Ascending aorta (tissue), 2 donors: ENCODE measurements at regions not wholly inside any gene's neighbourhood (a gene's known extent, or its start where the extent isn't known, plus 50 kb on each side); places are given as distances from the start of the nearest gene placed in this dataset.

Experiments used
- DNase-seq, 2 donors: peaks; one replicate each; pipeline ENCODE4 v3.0.0-alpha.2; 2019; ENCODE audit warnings: low spot score in 2 of 2
- H3K27ac ChIP-seq, 2 donors: fragments of 200-600 bp; sonication (generic); one replicate each; pipeline ENCODE4 v1.5.1; 2016 to 2017; ENCODE audit warnings: mild to moderate bottlenecking in 1 of 2
- H3K27me3 ChIP-seq: fragments of 200-600 bp; sonication (generic); one replicate; pipeline ENCODE4 v1.5.1; 2017
- H3K36me3 ChIP-seq, 2 donors: fragments of 200-600 bp; sonication (generic); one replicate each; pipeline ENCODE4 v1.5.1; 2016
- H3K4me1 ChIP-seq, 2 donors: fragments of 200-600 bp; sonication (generic); one replicate each; pipeline ENCODE4 v1.5.1; 2016 to 2017; ENCODE audit warnings: mild to moderate bottlenecking in 1 of 2
- H3K4me3 ChIP-seq, 2 donors: fragments of 200-600 bp; sonication (generic); one replicate each; pipeline ENCODE4 v1.5.1; 2016 to 2017; ENCODE audit warnings: mild to moderate bottlenecking in 1 of 2
- H3K9me3 ChIP-seq, 2 donors: fragments of 200-600 bp; sonication (generic); one replicate each; pipeline ENCODE4 v1.5.1; 2016
- CTCF ChIP-seq, 3 experiments: fragments of 200-600 bp in 2 of 3; fragments of 450-650 bp in 1 of 3; sonication (generic) in 2 of 3; IDR thresholded peaks; one replicate each; pipeline ENCODE4 v1.5.1; 2016 to 2019; ENCODE audit warnings: antibody characterized with exemption in 3 of 3, mild to moderate bottlenecking in 1 of 3, moderate library complexity in 1 of 3
- intact Hi-C: fragments of 100-400 bp; cut with DNase I; formaldehyde crosslinking; loops from one replicate; pipeline ENCODE4 v1.15.1; 2023

DNA sequence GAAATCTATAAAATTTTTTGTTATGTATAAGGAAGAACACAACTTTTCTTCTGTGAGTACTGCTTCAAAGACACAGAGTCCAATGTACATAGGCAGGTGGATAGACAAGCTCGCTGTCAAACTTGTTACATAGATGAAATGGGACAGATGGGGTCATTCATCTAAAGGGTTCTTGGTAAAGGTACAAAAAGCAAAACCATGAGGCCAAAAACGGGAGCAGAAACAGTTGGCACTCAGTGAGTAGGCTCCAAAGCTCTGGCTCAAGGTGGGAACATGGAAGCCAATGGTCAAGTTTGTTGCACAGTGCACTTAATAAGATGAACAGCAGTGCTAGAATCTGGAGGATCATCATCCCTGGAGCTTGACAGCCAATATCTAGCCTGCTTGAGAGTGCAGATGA, 979.0 kb upstream of the EEF2KMT start:
- Histone ChIP-seq H3K27ac (no peak overlapping the region), H3K4me1 (no peaks in the 10 kb centered on the region), H3K36me3 (no peaks in the 10 kb centered on the region), H3K9me3 (no peaks in the 10 kb centered on the region), H3K4me3 (no peak overlapping the region), H3K27me3 (no peaks in the 10 kb centered on the region)
- TF ChIP-seq CTCF (IDR thresholded peaks at IDR 0.05): no peak
- DNase-seq: no peak
- intact Hi-C loops: no loop called here

DNA sequence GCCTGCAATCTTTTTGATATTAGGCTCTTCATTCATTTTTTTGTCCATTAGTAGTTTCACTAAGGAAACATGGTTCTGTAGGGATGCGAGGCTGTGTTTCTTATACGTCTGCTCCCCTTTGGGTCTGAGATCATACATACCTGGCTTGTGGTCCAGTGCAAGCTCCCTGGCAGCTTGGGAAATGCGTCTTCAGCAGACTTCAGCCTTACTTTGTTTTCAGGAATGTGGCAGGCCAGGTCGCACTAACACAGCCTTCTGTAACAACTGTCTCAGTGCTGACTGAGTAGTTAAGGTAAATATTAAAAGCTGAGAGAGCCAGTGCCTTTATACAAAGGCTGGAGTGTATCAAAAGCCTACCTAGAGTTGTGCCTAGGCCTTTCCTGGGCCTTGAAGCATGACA, 970.5 kb upstream of the EEF2KMT start:
- DNase-seq: no peak
- H3K4me3 ChIP-seq: no peak overlapping the region
- no peaks in the 10 kb centered on the region for H3K4me1 ChIP-seq
- intact Hi-C loops: no loop called here
- no peaks in the 10 kb centered on the region for H3K36me3 ChIP-seq
- no peaks in the 10 kb centered on the region for H3K9me3 ChIP-seq
- no peak for TF ChIP-seq CTCF (IDR thresholded peaks at IDR 0.05)
- no peak overlapping the region for H3K27ac ChIP-seq
- H3K27me3 ChIP-seq: no peaks in the 10 kb centered on the region

- Histone ChIP-seq H3K36me3 (no peaks in the 10 kb centered on the region), H3K9me3 (no peaks in the 10 kb centered on the region), H3K4me3 (no peak overlapping the region), H3K27me3 (no peaks in the 10 kb centered on the region), H3K4me1 (no peaks in the 10 kb centered on the region), H3K27ac (no peak overlapping the region)
- intact Hi-C loops: no loop called here
- no peak for DNase-seq
- no peak for TF ChIP-seq CTCF (IDR thresholded peaks at IDR 0.05)
Observed at GRCh38 chr16:6066652-6067051, 969.1 kb upstream of the EEF2KMT start.

- no peak overlapping the region for H3K4me3 ChIP-seq
Observed at GRCh38 chr16:6063526-6063925, 965.9 kb upstream of the EEF2KMT start.

DNA sequence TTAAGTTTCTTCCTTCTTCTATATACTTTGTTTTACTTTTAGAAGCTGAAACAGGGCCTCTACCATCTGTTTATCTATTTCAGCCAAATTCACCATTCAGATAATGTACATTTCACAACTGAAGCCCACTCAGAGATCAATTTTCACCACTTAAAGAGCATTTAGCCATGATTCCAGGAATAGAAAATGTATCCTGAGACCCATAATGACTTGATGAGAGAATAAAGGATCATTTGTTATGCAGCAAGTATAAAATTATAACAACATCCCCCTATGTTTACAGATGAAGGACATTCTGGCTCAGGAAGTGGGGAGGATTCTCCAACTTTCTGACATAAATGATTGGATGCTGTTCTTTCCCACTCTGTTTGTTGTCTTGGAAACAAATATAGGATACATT, 962.1 kb upstream of the EEF2KMT start:
- no peak for TF ChIP-seq CTCF (IDR thresholded peaks at IDR 0.05)
- intact Hi-C loops: no loop called here
- Histone ChIP-seq H3K4me3 (no peak overlapping the region), H3K27ac (no peak overlapping the region), H3K36me3 (no peaks in the 10 kb centered on the region), H3K9me3 (no peaks in the 10 kb centered on the region), H3K27me3 (no peaks in the 10 kb centered on the region), H3K4me1 (no peaks in the 10 kb centered on the region)
- DNase-seq: no peak

More at GRCh38 chr16:6063526-6063925, 965.9 kb upstream of the EEF2KMT start:
- DNase-seq: no peak
- Histone ChIP-seq H3K4me1 (no peaks in the 10 kb centered on the region), H3K27me3 (no peaks in the 10 kb centered on the region), H3K36me3 (no peaks in the 10 kb centered on the region), H3K9me3 (no peaks in the 10 kb centered on the region), H3K27ac (no peak overlapping the region)
- no peak for TF ChIP-seq CTCF (IDR thresholded peaks at IDR 0.05)
- intact Hi-C loops: no loop called here

GRCh38 chr16:6057821-6058220, 960.2 kb upstream of the EEF2KMT start:
- Histone ChIP-seq H3K9me3 (no peaks in the 10 kb centered on the region), H3K36me3 (no peaks in the 10 kb centered on the region), H3K27ac (no peak overlapping the region), H3K4me3 (no peak overlapping the region), H3K27me3 (no peaks in the 10 kb centered on the region), H3K4me1 (no peaks in the 10 kb centered on the region)
- no peak for TF ChIP-seq CTCF (IDR thresholded peaks at IDR 0.05)
- no peak for DNase-seq
- intact Hi-C loops: no loop called here
